Activated T-cell treated with anti-CD3 and anti-CD28 coated beads, Interleukin-2, amount 50 U/mL, for 4 hours (primary cell): ENCODE measurements at regions not wholly inside any gene's neighbourhood (a gene's known extent, or its start where the extent isn't known, plus 50 kb on each side); places are given as distances from the start of the nearest gene placed in this dataset.
"Not testable (repeated sequence)": the region's sequence is repeated elsewhere in the genome, so short reads cannot be mapped to it uniquely, and the experiment has no call there.

Source experiments
- ATAC-seq, 2 donors: fragments of 200-7000 bp; cut with Tn5 transposase; one replicate each; pipeline ENCODE4 v1.10.0; 2021
- DNase-seq: peaks from one replicate; pipeline ENCODE4 v3.0.0-alpha.2; 2020
- H3K27me3 Mint-ChIP-seq: one replicate; pipeline ENCODE4 v1.8.0; 2021; ENCODE audit warnings: low read depth, mixed read lengths
- H3K36me3 Mint-ChIP-seq: one replicate; pipeline ENCODE4 v1.8.0; 2022; ENCODE audit warnings: mixed read lengths; ENCODE audit not compliant: insufficient read depth
- H3K4me1 Mint-ChIP-seq: one replicate; pipeline ENCODE4 v1.8.0; 2021; ENCODE audit warnings: low read depth, mixed read lengths
- H3K4me3 Mint-ChIP-seq: one replicate; pipeline ENCODE4 v1.8.0; 2021; ENCODE audit warnings: mild to moderate bottlenecking, moderate library complexity, mixed read lengths
- H3K9me3 Mint-ChIP-seq: one replicate; pipeline ENCODE4 v1.8.0; 2021; ENCODE audit warnings: mixed read lengths

DNA sequence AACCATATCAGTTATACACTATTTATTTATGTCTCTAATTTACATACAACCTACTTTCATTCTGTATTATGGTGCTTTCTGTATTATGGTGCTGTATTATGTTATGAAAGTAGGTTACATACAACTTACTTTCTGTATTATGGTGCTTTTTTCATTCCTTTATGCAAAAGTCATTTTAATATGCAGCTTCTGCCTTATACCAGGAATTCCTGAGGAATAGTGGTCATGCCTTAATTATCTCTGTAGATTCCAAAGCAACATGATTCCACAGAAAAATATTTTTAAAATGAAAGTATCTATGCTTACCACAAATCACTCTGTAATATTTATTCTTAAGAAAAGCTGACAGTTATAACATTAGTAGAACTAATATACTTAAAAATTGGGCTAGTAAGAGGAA lies 922.0 kb upstream of the NRXN1 start:
- no peaks in the 10 kb centered on the region for H3K36me3 Mint-ChIP-seq
- ATAC-seq (no peak), DNase-seq (no peak)
- peaks cover 14% of the 10 kb centered on the region for H3K9me3 Mint-ChIP-seq
- H3K27me3 Mint-ChIP-seq = no peaks in the 10 kb centered on the region
- no peaks in the 10 kb centered on the region for H3K4me1 Mint-ChIP-seq
- no peak overlapping the region for H3K4me3 Mint-ChIP-seq

DNA sequence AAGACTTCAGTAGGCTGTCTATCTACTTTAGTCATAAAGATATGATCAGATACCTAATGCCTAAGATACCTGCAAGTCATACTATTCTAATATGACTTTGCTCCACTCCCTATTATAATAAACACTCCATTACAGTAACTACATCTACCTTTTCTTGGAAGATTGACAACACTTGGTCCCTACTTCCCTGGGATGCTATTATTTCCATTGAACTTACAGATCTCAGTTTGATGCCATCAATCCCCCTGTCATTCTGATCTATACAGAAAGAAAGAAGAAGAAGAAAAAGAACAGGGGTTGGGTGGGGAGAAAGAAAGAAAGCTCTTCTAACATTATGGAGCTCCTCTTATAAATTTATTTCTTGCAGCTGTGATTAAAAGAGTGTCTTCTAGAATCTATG lies 889.1 kb upstream of the NRXN1 start:
- no peak for ATAC-seq
- H3K9me3 Mint-ChIP-seq = peaks cover 20% of the 10 kb centered on the region
- no peaks in the 10 kb centered on the region for H3K27me3 Mint-ChIP-seq
- no peaks in the 10 kb centered on the region for H3K4me1 Mint-ChIP-seq
- no peak for DNase-seq
- no peaks in the 10 kb centered on the region for H3K36me3 Mint-ChIP-seq
- H3K4me3 Mint-ChIP-seq = no peak overlapping the region

DNA sequence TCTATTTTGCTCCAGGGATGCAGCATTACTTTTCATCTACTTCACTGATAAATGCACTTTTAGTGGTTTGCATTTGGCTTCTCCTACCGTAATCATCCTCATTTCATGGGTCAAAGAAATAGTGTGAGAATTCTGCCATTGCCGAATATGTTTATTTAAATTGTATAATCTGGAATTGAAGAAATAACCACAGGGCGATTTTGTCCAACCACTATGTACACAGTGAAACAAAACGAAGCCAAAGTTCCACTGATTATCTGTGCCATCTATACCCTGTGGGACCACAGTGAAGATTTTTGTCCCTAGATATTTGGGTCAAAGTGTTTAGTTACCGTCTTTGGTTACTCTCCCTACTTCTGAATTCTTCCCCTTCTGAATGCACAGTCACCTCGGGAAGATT lies 888.6 kb upstream of the NRXN1 start:
- Mint-ChIP-seq H3K4me3 (no peak overlapping the region), H3K9me3 (peaks cover 19% of the 10 kb centered on the region), H3K4me1 (no peaks in the 10 kb centered on the region), H3K27me3 (no peaks in the 10 kb centered on the region), H3K36me3 (no peaks in the 10 kb centered on the region)
- DNase-seq = no peak
- no peak for ATAC-seq

DNA sequence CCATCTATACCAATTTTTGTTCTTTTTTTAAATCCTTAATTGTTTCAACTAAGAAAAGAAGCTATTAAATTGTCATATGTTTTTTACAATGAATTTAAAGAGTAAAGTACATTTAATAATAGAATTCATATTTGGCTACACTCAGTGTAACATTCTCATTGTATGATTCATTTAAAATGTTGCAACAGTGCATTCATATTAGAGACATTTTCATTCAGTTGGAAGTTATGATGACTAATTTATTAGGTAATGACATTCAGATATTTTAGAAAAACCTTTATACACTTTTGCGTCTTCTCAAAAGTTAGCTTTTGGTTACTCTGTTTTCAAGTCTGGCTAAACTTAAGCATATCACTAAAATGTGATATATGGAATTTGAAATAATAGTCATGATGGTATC lies 887.5 kb upstream of the NRXN1 start:
- H3K36me3 Mint-ChIP-seq = no peaks in the 10 kb centered on the region
- H3K4me3 Mint-ChIP-seq = no peak overlapping the region
- H3K4me1 Mint-ChIP-seq = no peaks in the 10 kb centered on the region
- DNase-seq (no peak), ATAC-seq (no peak)
- H3K9me3 Mint-ChIP-seq = peaks cover 15% of the 10 kb centered on the region
- no peaks in the 10 kb centered on the region for H3K27me3 Mint-ChIP-seq

DNA sequence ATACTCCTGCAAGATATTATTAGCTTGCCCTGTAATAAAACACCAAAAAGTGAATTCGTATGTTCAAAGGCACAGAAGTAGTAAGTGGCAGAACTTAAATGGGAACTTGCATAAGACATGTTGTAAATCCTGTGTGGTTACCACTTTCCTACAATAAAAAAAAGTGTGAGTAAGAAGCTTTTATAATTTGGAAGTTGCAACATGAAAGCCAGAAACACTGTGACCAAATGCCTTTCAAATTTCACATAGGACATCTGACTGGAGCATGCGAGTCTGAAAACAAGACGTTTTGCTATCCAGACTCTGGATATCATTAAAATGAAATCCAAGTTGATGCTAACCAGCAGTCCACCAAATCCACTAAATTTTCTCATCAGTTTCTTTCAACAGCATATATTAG lies 886.2 kb upstream of the NRXN1 start:
- peaks cover 22% of the 10 kb centered on the region for H3K9me3 Mint-ChIP-seq
- no peaks in the 10 kb centered on the region for H3K36me3 Mint-ChIP-seq
- H3K27me3 Mint-ChIP-seq = no peaks in the 10 kb centered on the region
- no peaks in the 10 kb centered on the region for H3K4me1 Mint-ChIP-seq
- ATAC-seq (no peak), DNase-seq (no peak)
- H3K4me3 Mint-ChIP-seq = no peak overlapping the region

DNA sequence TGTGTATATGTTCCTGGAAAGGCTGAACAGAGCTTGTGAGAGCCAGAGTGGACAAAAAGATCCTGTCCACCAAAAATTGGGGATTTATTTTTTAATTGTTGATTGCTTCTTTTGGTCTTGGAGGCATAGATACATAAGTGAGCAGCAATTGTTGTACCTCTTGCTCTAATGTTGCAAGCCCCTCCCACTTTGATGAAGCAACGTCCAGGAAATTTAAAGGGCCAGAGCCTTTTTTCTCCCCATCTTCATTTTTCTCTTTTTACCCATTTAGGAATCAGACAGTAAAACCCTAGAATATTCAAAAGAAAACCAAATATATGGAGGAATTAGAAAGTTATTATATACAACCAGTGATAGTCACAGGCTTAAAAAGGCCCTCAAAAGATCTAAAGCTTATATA lies 871.8 kb upstream of the NRXN1 start:
- Mint-ChIP-seq H3K4me3 (no peak overlapping the region), H3K36me3 (no peaks in the 10 kb centered on the region), H3K9me3 (peaks cover 9% of the 10 kb centered on the region), H3K4me1 (no peaks in the 10 kb centered on the region), H3K27me3 (no peaks in the 10 kb centered on the region)
- DNase-seq (no peak), ATAC-seq (no peak)

DNA sequence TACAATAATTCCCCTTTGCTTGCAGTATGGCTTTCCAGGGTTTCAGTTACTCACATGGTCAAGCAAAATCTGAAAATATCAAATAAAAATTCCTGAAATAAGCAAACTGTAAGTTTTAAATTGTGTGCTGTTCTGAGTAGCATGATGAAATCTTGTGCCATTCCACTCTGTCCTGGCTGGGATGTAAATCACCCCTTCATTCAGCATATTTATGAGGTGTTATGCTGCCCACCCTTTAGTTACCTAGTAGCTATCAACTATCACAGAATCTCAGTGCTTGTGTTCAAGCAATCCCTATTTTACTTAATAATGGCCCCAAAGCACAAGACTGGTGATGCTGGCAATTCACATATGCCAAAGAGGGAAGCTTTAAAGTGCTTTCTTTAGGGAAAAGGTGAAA lies 867.7 kb upstream of the NRXN1 start:
- no peaks in the 10 kb centered on the region for H3K36me3 Mint-ChIP-seq
- no peak for ATAC-seq
- peaks cover 4% of the 10 kb centered on the region for H3K9me3 Mint-ChIP-seq
- no peaks in the 10 kb centered on the region for H3K4me1 Mint-ChIP-seq
- H3K27me3 Mint-ChIP-seq = no peaks in the 10 kb centered on the region
- no peak overlapping the region for H3K4me3 Mint-ChIP-seq
- DNase-seq = no peak

DNA sequence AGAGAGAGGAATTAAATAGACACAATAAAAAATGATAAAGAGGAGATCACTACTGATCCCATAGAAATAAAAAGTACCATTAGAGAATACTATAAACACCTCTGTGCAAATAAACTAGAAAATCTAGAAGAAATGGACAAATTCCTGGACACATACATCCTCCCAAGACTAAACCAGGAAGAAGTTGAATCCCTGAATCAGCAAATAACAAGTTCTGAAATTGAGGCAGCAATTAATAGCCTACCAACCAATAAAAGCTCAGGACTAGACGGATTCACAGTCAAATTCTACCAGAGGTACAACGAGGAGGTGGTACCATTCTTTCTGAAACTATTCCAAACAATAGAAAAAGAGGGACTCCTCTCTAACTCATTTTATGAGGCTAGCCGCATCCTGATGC lies 862.7 kb upstream of the NRXN1 start:
- not testable (repeated sequence) for H3K4me3 Mint-ChIP-seq, H3K36me3 Mint-ChIP-seq, DNase-seq, ATAC-seq, H3K27me3 Mint-ChIP-seq, H3K4me1 Mint-ChIP-seq
- H3K9me3 Mint-ChIP-seq = peaks cover 11% of the 10 kb centered on the region

DNA sequence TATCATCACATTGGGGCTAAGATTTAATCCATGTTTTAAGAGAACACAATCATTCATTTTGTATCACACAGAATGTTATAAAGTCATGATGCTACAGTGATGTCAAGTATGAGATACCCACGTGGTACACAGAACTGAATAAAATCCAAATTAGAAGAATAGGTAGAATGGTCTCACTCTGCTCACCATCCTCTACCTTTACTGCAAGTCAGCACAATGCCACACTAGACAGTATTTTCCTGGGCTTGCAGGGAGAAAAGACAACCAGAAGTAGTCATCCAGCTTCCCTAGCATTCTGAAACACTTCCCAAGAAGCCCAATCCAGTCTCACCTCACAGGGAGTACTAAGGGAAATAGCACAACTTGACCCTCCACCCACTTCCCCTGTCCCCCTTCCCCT lies 856.2 kb upstream of the NRXN1 start:
- ATAC-seq = no peak
- Mint-ChIP-seq H3K4me1 (no peaks in the 10 kb centered on the region), H3K4me3 (no peak overlapping the region), H3K9me3 (peaks cover 8% of the 10 kb centered on the region), H3K27me3 (no peaks in the 10 kb centered on the region), H3K36me3 (no peaks in the 10 kb centered on the region)
- DNase-seq = no peak

DNA sequence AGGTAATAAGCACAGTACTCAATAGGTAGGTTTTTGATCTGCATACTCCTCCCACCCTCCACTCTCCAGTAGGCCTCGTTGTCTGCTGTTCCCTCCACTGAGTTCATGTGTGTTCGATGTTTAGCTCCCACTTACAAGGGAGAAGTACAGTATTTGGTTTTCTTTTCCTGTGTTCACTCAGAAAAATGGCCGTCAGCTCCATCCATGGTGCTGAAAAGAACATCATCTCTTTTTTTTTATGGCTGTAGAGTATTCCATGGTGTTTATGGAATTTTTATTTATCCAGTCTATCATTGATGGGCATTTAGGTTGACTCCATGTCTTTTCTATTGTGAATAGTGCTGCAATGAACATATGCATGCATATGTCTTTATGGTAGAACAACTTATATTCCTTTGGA lies 849.7 kb upstream of the NRXN1 start:
- DNase-seq = no peak

DNA sequence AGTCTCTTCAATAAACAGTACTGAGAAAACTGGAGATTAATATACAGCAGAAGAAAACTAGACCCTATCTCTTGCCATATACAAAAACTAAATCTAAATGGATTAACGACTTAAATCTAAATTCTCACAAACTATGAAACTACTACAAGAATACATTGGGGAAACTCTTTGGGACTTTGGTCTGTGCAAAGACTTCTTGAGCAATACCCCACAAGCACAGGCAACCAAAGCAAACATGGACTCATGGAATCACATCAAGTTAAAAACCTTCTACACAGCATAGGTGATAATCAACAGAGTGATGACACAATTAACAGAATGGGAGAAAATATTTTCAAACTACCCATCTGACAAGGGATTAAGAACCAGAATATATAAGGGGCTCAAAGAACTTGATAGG lies 848.2 kb upstream of the NRXN1 start:
- H3K4me3 Mint-ChIP-seq = no peak overlapping the region
- ATAC-seq (no peak), DNase-seq (no peak)
- H3K27me3 Mint-ChIP-seq = no peaks in the 10 kb centered on the region
- peaks cover 34% of the 10 kb centered on the region for H3K9me3 Mint-ChIP-seq
- no peaks in the 10 kb centered on the region for H3K36me3 Mint-ChIP-seq
- no peaks in the 10 kb centered on the region for H3K4me1 Mint-ChIP-seq

More for the DNA sequence above, 849.7 kb upstream of the NRXN1 start:
- Mint-ChIP-seq H3K4me3 (no peak overlapping the region), H3K27me3 (no peaks in the 10 kb centered on the region), H3K4me1 (no peaks in the 10 kb centered on the region), H3K36me3 (no peaks in the 10 kb centered on the region), H3K9me3 (peaks cover 32% of the 10 kb centered on the region)
- ATAC-seq = no peak

DNA sequence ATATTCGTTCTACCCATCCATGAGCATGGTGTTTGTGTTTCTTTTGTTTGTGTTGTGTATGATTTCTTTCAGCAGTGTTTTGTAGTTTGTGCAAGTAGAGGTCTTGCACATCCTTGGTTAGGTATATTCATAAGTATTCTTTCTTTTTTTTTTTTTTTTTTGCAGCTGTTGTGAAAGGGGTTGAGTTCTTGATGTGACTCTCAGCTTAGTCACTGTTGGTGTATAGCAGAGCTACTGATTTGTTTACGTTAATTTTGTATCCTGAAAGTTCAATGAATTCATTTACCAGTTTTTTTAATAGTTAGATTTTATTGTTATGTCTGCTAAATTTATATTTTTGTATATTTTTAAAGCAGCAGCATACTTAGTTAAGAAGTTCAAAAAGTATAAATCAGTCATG lies 834.4 kb upstream of the NRXN1 start:
- Mint-ChIP-seq H3K4me3 (no peak overlapping the region), H3K36me3 (no peaks in the 10 kb centered on the region), H3K9me3 (peaks cover 22% of the 10 kb centered on the region), H3K4me1 (no peaks in the 10 kb centered on the region), H3K27me3 (no peaks in the 10 kb centered on the region)
- DNase-seq (no peak), ATAC-seq (no peak)

DNA sequence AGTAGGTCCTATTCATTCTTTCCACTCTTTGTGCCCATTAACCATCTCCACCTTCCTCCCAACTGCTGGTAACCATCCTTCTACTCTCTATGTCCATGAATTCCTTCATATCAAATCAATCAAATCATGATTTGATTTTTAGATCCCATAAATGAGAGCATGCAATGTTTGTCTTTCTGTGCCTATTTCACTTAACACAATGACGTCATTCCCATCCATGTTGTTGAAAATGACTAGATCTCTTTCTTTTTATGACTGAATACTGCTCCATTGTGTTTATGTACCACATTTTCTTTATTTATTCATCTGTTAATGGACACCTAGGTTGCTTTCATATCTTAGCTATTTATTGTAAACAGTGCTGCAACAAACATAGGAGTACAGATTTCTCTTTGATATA lies 827.3 kb upstream of the NRXN1 start:
- H3K36me3 Mint-ChIP-seq = no peaks in the 10 kb centered on the region
- peaks cover 24% of the 10 kb centered on the region for H3K9me3 Mint-ChIP-seq
- ATAC-seq (no peak), DNase-seq (no peak)
- H3K4me3 Mint-ChIP-seq = no peak overlapping the region
- no peaks in the 10 kb centered on the region for H3K27me3 Mint-ChIP-seq
- H3K4me1 Mint-ChIP-seq = no peaks in the 10 kb centered on the region

DNA sequence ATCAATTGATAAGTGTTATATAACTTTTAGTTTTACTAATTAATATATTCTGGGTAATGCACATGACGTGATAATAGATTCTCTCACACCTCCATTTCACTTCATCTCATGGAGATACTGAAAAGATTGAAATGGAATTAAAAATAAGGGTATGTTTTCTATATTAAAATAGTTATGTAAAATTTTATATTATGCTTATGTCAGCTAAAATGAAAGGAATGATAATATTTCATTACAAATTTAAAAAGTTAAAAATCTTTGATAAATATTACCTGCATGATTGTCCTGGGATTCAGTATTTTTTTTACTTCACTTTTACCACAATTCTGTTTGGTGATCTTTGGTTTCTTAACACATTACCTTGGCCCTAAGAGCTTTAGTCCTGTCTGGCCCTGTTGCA lies 823.8 kb upstream of the NRXN1 start:
- H3K4me3 Mint-ChIP-seq = no peak overlapping the region
- no peaks in the 10 kb centered on the region for H3K4me1 Mint-ChIP-seq
- ATAC-seq = no peak
- H3K9me3 Mint-ChIP-seq = peaks cover 7% of the 10 kb centered on the region
- no peaks in the 10 kb centered on the region for H3K27me3 Mint-ChIP-seq
- DNase-seq = no peak
- no peaks in the 10 kb centered on the region for H3K36me3 Mint-ChIP-seq

DNA sequence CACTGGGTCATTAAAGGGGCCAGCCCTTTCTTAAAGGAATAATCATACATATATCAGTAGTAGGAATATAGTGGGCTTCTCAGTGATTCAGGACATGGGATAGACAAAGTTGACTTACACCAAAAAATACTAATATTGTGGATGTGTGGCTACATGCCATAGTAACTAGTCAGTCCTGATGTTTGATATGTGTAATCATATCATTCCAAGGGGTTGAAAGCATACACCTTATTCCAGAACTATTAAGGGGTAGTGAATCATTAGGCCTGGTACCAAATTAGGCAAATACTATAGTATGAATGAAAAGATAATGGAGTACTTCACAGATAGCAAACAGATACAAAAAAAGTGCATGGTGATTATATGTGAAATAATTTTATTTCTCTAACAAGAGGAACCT lies 814.9 kb upstream of the NRXN1 start:
- H3K36me3 Mint-ChIP-seq = no peaks in the 10 kb centered on the region
- H3K9me3 Mint-ChIP-seq = peaks cover 16% of the 10 kb centered on the region
- no peak for ATAC-seq
- H3K27me3 Mint-ChIP-seq = no peaks in the 10 kb centered on the region
- no peaks in the 10 kb centered on the region for H3K4me1 Mint-ChIP-seq
- no peak for DNase-seq
- H3K4me3 Mint-ChIP-seq = no peak overlapping the region

DNA sequence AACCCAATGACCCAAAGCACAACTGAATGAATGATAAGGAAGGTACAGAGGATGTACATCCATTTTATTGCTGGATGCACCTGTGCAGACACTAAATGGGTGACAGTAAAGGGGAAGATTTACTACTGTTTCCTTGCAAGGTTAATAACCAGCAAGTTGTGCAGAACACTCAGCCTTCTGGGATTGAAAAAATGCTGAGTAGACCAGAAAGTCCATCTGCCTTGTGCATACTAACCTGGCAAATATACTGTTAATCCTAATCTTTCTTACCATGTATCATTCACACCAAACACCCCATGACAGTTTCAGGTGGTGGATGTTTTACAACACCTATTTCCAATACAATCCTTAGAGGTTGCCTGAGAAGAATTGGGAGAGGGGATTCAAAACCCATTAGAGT lies 814.1 kb upstream of the NRXN1 start:
- peaks cover 20% of the 10 kb centered on the region for H3K9me3 Mint-ChIP-seq
- H3K4me3 Mint-ChIP-seq = no peak overlapping the region
- no peaks in the 10 kb centered on the region for H3K27me3 Mint-ChIP-seq
- no peaks in the 10 kb centered on the region for H3K4me1 Mint-ChIP-seq
- no peak for DNase-seq
- no peaks in the 10 kb centered on the region for H3K36me3 Mint-ChIP-seq
- ATAC-seq = no peak
